HG03066 (cell line): ENCODE measurements at regions not wholly inside any gene's neighbourhood (a gene's known extent, or its start where the extent isn't known, plus 50 kb on each side); places are given as distances from the start of the nearest gene placed in this dataset.
"Not testable (repeated sequence)": the region's sequence is repeated elsewhere in the genome, so short reads cannot be mapped to it uniquely, and the experiment has no call there.

Experiments used
- ATAC-seq: cut with Tn5 transposase; IDR thresholded peaks from one replicate; pipeline ENCODE4 v1.9.1; 2021; ENCODE audit warnings: low read depth; ENCODE audit not compliant: unreplicated experiment

GRCh38 chr12:115305275-115305674 is 621.3 kb upstream of the TBX3 start:
- no peak for ATAC-seq

GRCh38 chr12:115303723-115304309 is 619.8 kb upstream of the TBX3 start:
- ATAC-seq: no peak

GRCh38 chr12:115297445-115297844 is 613.5 kb upstream of the TBX3 start:
- ATAC-seq: no peak

- ATAC-seq: no peak
These were observed 612.7 kb upstream of the TBX3 start for GRCh38 chr12:115296613-115297198.

GRCh38 chr12:115295886-115296285 is 611.9 kb upstream of the TBX3 start:
- no peak for ATAC-seq

GRCh38 chr12:115294453-115295133 is 610.6 kb upstream of the TBX3 start:
- no peak for ATAC-seq

GRCh38 chr12:115285429-115285828 is 601.5 kb upstream of the TBX3 start:
- ATAC-seq: not testable (repeated sequence)

GRCh38 chr12:115273456-115273855 is 589.5 kb upstream of the TBX3 start:
- no peak for ATAC-seq

- no peak for ATAC-seq
These were observed 584.5 kb upstream of the TBX3 start for GRCh38 chr12:115268451-115268850.

- ATAC-seq: no peak
These were observed 583.9 kb upstream of the TBX3 start for GRCh38 chr12:115267891-115268290.

- ATAC-seq: no peak
These were observed 583.5 kb upstream of the TBX3 start for GRCh38 chr12:115267464-115267863.

GRCh38 chr12:115264605-115265004 is 580.6 kb upstream of the TBX3 start:
- ATAC-seq: no peak

- ATAC-seq: no peak
These were observed 577.9 kb upstream of the TBX3 start for GRCh38 chr12:115261691-115262398.

- no peak for ATAC-seq
These were observed 577.0 kb upstream of the TBX3 start for GRCh38 chr12:115260762-115261675.

GRCh38 chr12:115259968-115260747 is 576.2 kb upstream of the TBX3 start:
- ATAC-seq: no peak

- ATAC-seq: no peak
These were observed 573.8 kb upstream of the TBX3 start for GRCh38 chr12:115257791-115258190.

- ATAC-seq: no peak
These were observed 572.0 kb upstream of the TBX3 start for GRCh38 chr12:115255962-115256361.

GRCh38 chr12:115255257-115255656 is 571.3 kb upstream of the TBX3 start:
- no peak for ATAC-seq

GRCh38 chr12:115253049-115253448 is 569.1 kb upstream of the TBX3 start:
- ATAC-seq: no peak

GRCh38 chr12:115251727-115252126 is 567.8 kb upstream of the TBX3 start:
- ATAC-seq: no peak
